OCI-LY7 (cell line): ENCODE measurements at regions not wholly inside any gene's neighbourhood (a gene's known extent, or its start where the extent isn't known, plus 50 kb on each side); places are given as distances from the start of the nearest gene placed in this dataset.

Experiments
- BruUV-seq: library from RNA; stranded (reverse); fragments of 400-500 nt; replicated peaks from 2 replicates; lab custom pipeline; 2021; lab: Mats Ljungman, UMichigan
- CTCF ChIA-PET: fragments of 300-600 bp; sonication (Branson Sonifier 250); formaldehyde crosslinking; loops from one replicate; lab custom pipeline; 2022; ENCODE audit warnings: antibody characterized with exemption; ENCODE audit not compliant: unreplicated experiment; lab: Charles Lee
- POLR2A ChIA-PET: fragments of 300-600 bp; sonication (Branson Sonifier 250); formaldehyde crosslinking; loops from one replicate; lab custom pipeline; 2022; ENCODE audit warnings: antibody characterized with exemption; lab: Charles Lee
- DNase-seq: peaks from one replicate; pipeline ENCODE4 v3.0.0-alpha.2; 2015; ENCODE audit warnings: low spot score
- H2AFZ ChIP-seq: fragments of 200-600 bp; sonication (generic), shearing (Covaris generic); 2 replicates; pipeline ENCODE4 v1.6.1; 2014; ENCODE audit warnings: mild to moderate bottlenecking, antibody characterized with exemption, low read length, moderate library complexity
- H3K27ac ChIP-seq: fragments of 200-600 bp; sonication (generic); 2 replicates; pipeline ENCODE4 v1.5.1; 2014; ENCODE audit warnings: mixed run types, low read depth, mild to moderate bottlenecking, moderate library complexity, low read length, inconsistent platforms; ENCODE audit not compliant: poor library complexity, severe bottlenecking
- H3K36me3 ChIP-seq: fragments of 200-600 bp; sonication (generic); 2 replicates; pipeline ENCODE4 v1.6.1; 2014; ENCODE audit warnings: mild to moderate bottlenecking, antibody characterized with exemption, low read length, moderate library complexity, mixed read lengths; ENCODE audit not compliant: insufficient read depth
- H3K4me1 ChIP-seq: fragments of 200-600 bp; sonication (generic); 2 replicates; pipeline ENCODE4 v1.5.1; 2014; ENCODE audit warnings: mild to moderate bottlenecking, low read length; ENCODE audit not compliant: insufficient read depth, poor library complexity, severe bottlenecking
- H3K4me2 ChIP-seq: fragments of 200-600 bp; sonication (generic); 2 replicates; pipeline ENCODE4 v1.6.1; 2014; ENCODE audit warnings: mild to moderate bottlenecking, low read length
- H3K4me3 ChIP-seq: fragments of 200-600 bp; sonication (generic); 2 replicates; pipeline ENCODE4 v1.5.1; 2014; ENCODE audit warnings: mild to moderate bottlenecking, low read depth, low read length; ENCODE audit not compliant: poor library complexity, severe bottlenecking
- H3K79me2 ChIP-seq: fragments of 200-600 bp; sonication (generic); 2 replicates; pipeline ENCODE4 v1.6.1; 2016; ENCODE audit warnings: low read depth, mild to moderate bottlenecking, low read length, moderate library complexity, mixed read lengths; ENCODE audit not compliant: insufficient read depth
- H3K9me2 ChIP-seq: fragments of 200-600 bp; sonication (generic); 2 replicates; pipeline ENCODE4 v1.6.1; 2016; ENCODE audit warnings: mild to moderate bottlenecking, low read length, mixed read lengths; ENCODE audit not compliant: insufficient read depth
- H3K9me3 ChIP-seq: fragments of 200-600 bp; sonication (generic); 2 replicates; pipeline ENCODE4 v1.6.1; 2014; ENCODE audit warnings: mild to moderate bottlenecking, mixed run types, low read length, mixed read lengths
- H4K20me1 ChIP-seq: fragments of 200-600 bp; sonication (generic); 2 replicates; pipeline ENCODE4 v1.6.1; 2014; ENCODE audit warnings: mild to moderate bottlenecking, antibody characterized with exemption, low read length, moderate library complexity, mixed read lengths; ENCODE audit not compliant: insufficient read depth
- CTCF ChIP-seq: fragments of 200-600 bp; sonication (generic); conservative IDR thresholded peaks from 2 replicates; pipeline ENCODE4 v1.5.1; 2014; ENCODE audit warnings: mild to moderate bottlenecking, antibody characterized with exemption, low read length, moderate library complexity, mixed read lengths
- EZH2phosphoT487 ChIP-seq: fragments of 200-600 bp; sonication (generic); IDR thresholded peaks from 2 replicates; pipeline ENCODE4 v1.6.1; 2018; ENCODE audit warnings: low read depth, borderline replicate concordance, mild to moderate bottlenecking, mixed run types, antibody characterized with exemption, low read length, moderate library complexity, mixed read lengths
- intact Hi-C: fragments of 100-400 bp; cut with micrococcal nuclease; formaldehyde crosslinking; loops from one replicate; pipeline ENCODE4 v1.10.0; 2022; ENCODE audit not compliant: unreplicated experiment

GRCh38 chr9:109868722-109869121 lies 88.7 kb downstream of the PALM2AKAP2 start:
- ChIA-PET POLR2A (interaction anchor here (0.5 kb wide), 1 partner anchor 280 kb away, joined by 3 read pairs; no protein-coding TSS in a partner anchor), CTCF (no interaction called here)
- TF ChIP-seq CTCF (no peak), EZH2phosphoT487 (no peak)
- H3K4me3 ChIP-seq = no peak overlapping the region
- no peaks in the 10 kb centered on the region for H3K9me2 ChIP-seq
- intact Hi-C loops = no loop called here
- H3K4me1 ChIP-seq = no peaks in the 10 kb centered on the region
- no peak overlapping the region for H3K27ac ChIP-seq
- BruUV-seq = no TSS peak
- H2AFZ ChIP-seq = no peak overlapping the region
- no peaks in the 10 kb centered on the region for H3K79me2 ChIP-seq
- H3K4me2 ChIP-seq = no peak overlapping the region
- no peaks in the 10 kb centered on the region for H4K20me1 ChIP-seq
- H3K36me3 ChIP-seq = no peaks in the 10 kb centered on the region
- no peaks in the 10 kb centered on the region for H3K9me3 ChIP-seq
- DNase-seq = no peak

- CTCF ChIA-PET = no interaction called here
Observed at GRCh38 chr9:109870365-109870764, 90.4 kb downstream of the PALM2AKAP2 start.

More at GRCh38 chr9:109870365-109870764, 90.4 kb downstream of the PALM2AKAP2 start:
- Histone ChIP-seq H3K4me3 (no peak overlapping the region), H3K27ac (no peak overlapping the region), H3K79me2 (no peaks in the 10 kb centered on the region), H3K9me2 (no peaks in the 10 kb centered on the region), H3K9me3 (no peaks in the 10 kb centered on the region), H3K36me3 (no peaks in the 10 kb centered on the region), H3K4me2 (no peak overlapping the region), H4K20me1 (no peaks in the 10 kb centered on the region), H2AFZ (no peak overlapping the region), H3K4me1 (no peaks in the 10 kb centered on the region)
- TF ChIP-seq EZH2phosphoT487 (no peak), CTCF (no peak)
- DNase-seq = no peak
- intact Hi-C loops = no loop called here
- BruUV-seq = no TSS peak
- POLR2A ChIA-PET = interaction anchor here (1.3 kb wide), 1 partner anchor 11 kb away, joined by 3 read pairs; no protein-coding TSS in a partner anchor
